HEK293T (cell line): ENCODE measurements at regions not wholly inside any gene's neighbourhood (a gene's known extent, or its start where the extent isn't known, plus 50 kb on each side); places are given as distances from the start of the nearest gene placed in this dataset.

Experiments
- CTCF ChIA-PET: fragments of 350-600 bp; formaldehyde crosslinking; extraction: SDS; loops from one replicate; lab custom pipeline; 2021; ENCODE audit warnings: antibody characterized with exemption, inconsistent platforms; lab: Yijun Ruan, JAX
- POLR2A ChIA-PET: fragments of 350-600 bp; formaldehyde crosslinking; extraction: SDS; loops from one replicate; lab custom pipeline; 2020; ENCODE audit warnings: antibody characterized with exemption, inconsistent platforms; lab: Yijun Ruan, JAX
- DNase-seq: peaks from one replicate; pipeline ENCODE4 v3.0.0; 2012; ENCODE audit warnings: mixed read lengths; ENCODE audit errors: extremely low spot score
- ARNT ChIP-seq: fragments of 450-650 bp; IDR thresholded peaks from 2 replicates; pipeline ENCODE4 v1.6.1; 2017; ENCODE audit warnings: mild to moderate bottlenecking
- BHLHE40 ChIP-seq: fragments of 450-650 bp; IDR thresholded peaks from 2 replicates; pipeline ENCODE4 v1.6.1; 2016; ENCODE audit warnings: mild to moderate bottlenecking, moderate library complexity, borderline replicate concordance
- CTBP1 ChIP-seq: fragments of 450-650 bp; IDR thresholded peaks from 2 replicates; pipeline ENCODE4 v1.6.1; 2016; ENCODE audit warnings: borderline replicate concordance
- ELF4 ChIP-seq: fragments of 450-650 bp; IDR thresholded peaks from 2 replicates; pipeline ENCODE4 v1.6.1; 2017; ENCODE audit warnings: antibody characterized with exemption
- FOXA1 ChIP-seq: fragments of 450-650 bp; IDR thresholded peaks from 2 replicates; pipeline ENCODE4 v1.6.1; 2016; ENCODE audit warnings: mild to moderate bottlenecking
- FOXK2 ChIP-seq: fragments of 450-650 bp; IDR thresholded peaks from 2 replicates; pipeline ENCODE4 v1.6.1; 2016; ENCODE audit warnings: mild to moderate bottlenecking
- FOXM1 ChIP-seq: fragments of 450-650 bp; IDR thresholded peaks from 2 replicates; pipeline ENCODE4 v1.6.1; 2017; ENCODE audit warnings: mild to moderate bottlenecking, borderline replicate concordance
- HDGF ChIP-seq: fragments of 450-650 bp; IDR thresholded peaks from 2 replicates; pipeline ENCODE4 v1.6.1; 2017; ENCODE audit warnings: antibody characterized with exemption, borderline replicate concordance
- L3MBTL2 ChIP-seq: fragments of 450-650 bp; conservative IDR thresholded peaks from 2 replicates; pipeline ENCODE4 v1.6.1; 2016; ENCODE audit warnings: mild to moderate bottlenecking
- LEF1 ChIP-seq: fragments of 450-650 bp; IDR thresholded peaks from 2 replicates; pipeline ENCODE4 v1.6.1; 2017; ENCODE audit warnings: mild to moderate bottlenecking, borderline replicate concordance
- NFRKB ChIP-seq: fragments of 450-650 bp; IDR thresholded peaks from 2 replicates; pipeline ENCODE4 v1.6.1; 2016; ENCODE audit warnings: mild to moderate bottlenecking, moderate library complexity
- SP1 ChIP-seq: fragments of 450-650 bp; IDR thresholded peaks from 2 replicates; pipeline ENCODE4 v1.6.1; 2017
- SUZ12 ChIP-seq: fragments of 450-650 bp; IDR thresholded peaks from 2 replicates; pipeline ENCODE4 v1.6.1; 2016; ENCODE audit warnings: mild to moderate bottlenecking
- TARDBP ChIP-seq: fragments of 450-650 bp; IDR thresholded peaks from 2 replicates; pipeline ENCODE4 v1.6.1; 2016
- ZNF384 ChIP-seq: fragments of 450-650 bp; IDR thresholded peaks from 2 replicates; pipeline ENCODE4 v1.6.1; 2016
- TF ChIP-seq, protein P1 (sequence below): fragments of 450-650 bp; IDR thresholded peaks from 2 replicates; pipeline ENCODE4 v1.6.1; 2016

- POLR2A ChIA-PET: no interaction called here
- no peak for DNase-seq
- no peak for TF ChIP-seq SUZ12
- TF ChIP-seq ARNT: no peak
- TF ChIP-seq FOXM1: no peak
- TF ChIP-seq ZNF384: no peak
- no peak for TF ChIP-seq NFRKB
- TF ChIP-seq LEF1: no peak
- no peak for TF ChIP-seq HDGF
- TF ChIP-seq, protein P1, sequence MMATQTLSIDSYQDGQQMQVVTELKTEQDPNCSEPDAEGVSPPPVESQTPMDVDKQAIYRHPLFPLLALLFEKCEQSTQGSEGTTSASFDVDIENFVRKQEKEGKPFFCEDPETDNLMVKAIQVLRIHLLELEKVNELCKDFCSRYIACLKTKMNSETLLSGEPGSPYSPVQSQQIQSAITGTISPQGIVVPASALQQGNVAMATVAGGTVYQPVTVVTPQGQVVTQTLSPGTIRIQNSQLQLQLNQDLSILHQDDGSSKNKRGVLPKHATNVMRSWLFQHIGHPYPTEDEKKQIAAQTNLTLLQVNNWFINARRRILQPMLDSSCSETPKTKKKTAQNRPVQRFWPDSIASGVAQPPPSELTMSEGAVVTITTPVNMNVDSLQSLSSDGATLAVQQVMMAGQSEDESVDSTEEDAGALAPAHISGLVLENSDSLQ: no peak
- TF ChIP-seq BHLHE40: no peak
- no peak for TF ChIP-seq SP1
- TF ChIP-seq FOXA1: no peak
- TF ChIP-seq FOXK2: no peak
- no peak for TF ChIP-seq TARDBP
- no peak for TF ChIP-seq CTBP1
- no peak for TF ChIP-seq ELF4
- CTCF ChIA-PET: no interaction called here
Observed at GRCh38 chr6:106764353-106764980, 135.1 kb downstream of the QRSL1 start.

DNA sequence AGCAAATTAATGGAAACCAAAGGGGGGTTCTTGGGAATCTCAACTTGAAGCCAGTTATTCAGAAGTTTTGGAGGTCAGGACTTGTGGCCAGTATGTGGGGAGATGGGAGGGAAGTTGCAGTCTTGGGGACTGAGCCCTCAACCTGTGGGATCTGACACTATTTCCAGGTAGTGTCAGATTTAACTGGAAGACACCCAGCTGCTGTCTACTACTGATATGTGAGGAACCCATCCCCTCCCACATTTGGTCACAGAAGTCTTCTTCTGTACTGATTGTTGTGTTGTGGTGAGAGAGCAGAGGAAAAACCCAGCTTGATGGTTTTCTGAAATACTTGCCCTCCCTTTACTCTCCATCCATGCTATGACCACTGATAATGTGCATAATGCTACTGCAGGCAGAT, 134.0 kb downstream of the QRSL1 start:
- POLR2A ChIA-PET: no interaction called here
- no peak for DNase-seq
- CTCF ChIA-PET: no interaction called here

GRCh38 chr6:106761160-106761559, 131.8 kb downstream of the QRSL1 start:
- POLR2A ChIA-PET: no interaction called here
- CTCF ChIA-PET: no interaction called here
- no peak for DNase-seq
- TF ChIP-seq BHLHE40 (no peak), SUZ12 (no peak), NFRKB (no peak), L3MBTL2 (no peak)

More for the DNA sequence above, 134.0 kb downstream of the QRSL1 start:
- TF ChIP-seq LEF1 (no peak), L3MBTL2 (no peak), ZNF384 (no peak), HDGF (no peak), FOXK2 (no peak), FOXM1 (no peak), SUZ12 (no peak), CTBP1 (no peak), TARDBP (no peak), ARNT (no peak), SP1 (no peak), NFRKB (no peak), ELF4 (no peak), BHLHE40 (no peak), FOXA1 (no peak)
- TF ChIP-seq, protein P1: no peak

DNA sequence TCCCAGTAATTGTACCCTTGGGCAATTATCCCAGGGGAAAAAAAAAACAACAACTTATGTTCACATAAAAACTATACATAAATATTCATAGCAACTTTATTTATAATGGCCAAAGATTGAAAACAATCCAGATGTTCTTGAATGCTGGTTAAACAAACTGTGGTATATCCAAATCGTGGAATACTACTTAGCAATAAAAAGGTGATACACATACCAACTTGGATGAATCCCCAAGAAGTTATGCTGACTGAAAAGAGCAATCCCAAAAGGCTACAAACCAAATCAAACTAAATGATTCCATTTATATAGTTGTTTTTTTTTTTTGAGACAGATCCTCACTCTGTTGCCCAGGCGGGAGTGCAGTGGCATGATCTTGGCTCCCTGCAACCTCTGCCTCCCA, 129.7 kb downstream of the QRSL1 start:
- TF ChIP-seq SUZ12 (no peak), ELF4 (no peak)
- TF ChIP-seq, protein P1: no peak
- CTCF ChIA-PET: no interaction called here
- POLR2A ChIA-PET: no interaction called here
- DNase-seq: no peak

- POLR2A ChIA-PET: no interaction called here
Observed at GRCh38 chr6:106757722-106758467, 128.5 kb downstream of the QRSL1 start.

GRCh38 chr6:106757267-106757666, 127.9 kb downstream of the QRSL1 start:
- ChIA-PET POLR2A (no interaction called here), CTCF (no interaction called here)
- DNase-seq: no peak
- TF ChIP-seq BHLHE40 (no peak), FOXM1 (no peak), L3MBTL2 (no peak)

More at GRCh38 chr6:106757722-106758467, 128.5 kb downstream of the QRSL1 start:
- DNase-seq: no peak
- CTCF ChIA-PET: no interaction called here
- TF ChIP-seq ELF4: no peak

- DNase-seq: no peak
- ChIA-PET CTCF (interaction anchor here (0.8 kb wide), 1 partner anchor 70 kb away, joined by 3 read pairs; no protein-coding TSS in a partner anchor), POLR2A (no interaction called here)
- TF ChIP-seq ELF4 (no peak), ARNT (no peak), FOXM1 (no peak), HDGF (no peak), TARDBP (no peak), SUZ12 (no peak), NFRKB (no peak), FOXA1 (no peak), LEF1 (no peak), FOXK2 (no peak), BHLHE40 (no peak), L3MBTL2 (no peak), SP1 (no peak), ZNF384 (no peak), CTBP1 (no peak)
- TF ChIP-seq, protein P1: no peak
Observed at GRCh38 chr6:106754215-106754614, 124.8 kb downstream of the QRSL1 start.
